NOMO-1 treated with dmso at 0.1 percent for 144 hours (cell line): ENCODE measurements at regions not wholly inside any gene's neighbourhood (a gene's known extent, or its start where the extent isn't known, plus 50 kb on each side); places are given as distances from the start of the nearest gene placed in this dataset.
"Not testable (repeated sequence)": the region's sequence is repeated elsewhere in the genome, so short reads cannot be mapped to it uniquely, and the experiment has no call there.

ENCODE experiments used
- DNase-seq: peaks from one replicate; lab custom pipeline; 2025; ENCODE audit not compliant: unreplicated experiment; lab: John Stamatoyannopoulos, UW

GRCh38 chr14:61602003-61602732 is 93.1 kb upstream of the HIF1A start:
- peak; percentile 76 for DNase-seq

- no peak for DNase-seq
Observed at GRCh38 chr14:61602733-61603077, 92.6 kb upstream of the HIF1A start.

- peak; percentile 62 for DNase-seq
Observed at GRCh38 chr14:61603736-61604135, 91.6 kb upstream of the HIF1A start.

GRCh38 chr14:61607570-61608244 is 87.6 kb upstream of the HIF1A start:
- no peak for DNase-seq

- no peak for DNase-seq
Observed at GRCh38 chr14:61608245-61609165, 86.8 kb upstream of the HIF1A start.

- no peak for DNase-seq
Observed at GRCh38 chr14:61609191-61609843, 86.0 kb upstream of the HIF1A start.

GRCh38 chr14:61609884-61610283 is 85.4 kb upstream of the HIF1A start:
- DNase-seq: no peak

- no peak for DNase-seq
Observed at GRCh38 chr14:61610900-61611299, 84.4 kb upstream of the HIF1A start.

- DNase-seq: no peak
Observed at GRCh38 chr14:61611880-61612630, 83.3 kb upstream of the HIF1A start.

GRCh38 chr14:61613006-61613405 is 82.3 kb upstream of the HIF1A start:
- DNase-seq: not testable (repeated sequence)

- no peak for DNase-seq
Observed at GRCh38 chr14:61614693-61615092, 80.6 kb upstream of the HIF1A start.

- DNase-seq: no peak
Observed at GRCh38 chr14:61615743-61616523, 79.4 kb upstream of the HIF1A start.

GRCh38 chr14:61616524-61617185 is 78.7 kb upstream of the HIF1A start:
- no peak for DNase-seq

GRCh38 chr14:61618448-61618847 is 76.9 kb upstream of the HIF1A start:
- DNase-seq: no peak

- no peak for DNase-seq
Observed at GRCh38 chr14:61619494-61619893, 75.8 kb upstream of the HIF1A start.

- no peak for DNase-seq
Observed at GRCh38 chr14:61620130-61620946, 75.0 kb upstream of the HIF1A start.

GRCh38 chr14:61621444-61621843 is 73.9 kb upstream of the HIF1A start:
- DNase-seq: no peak

- DNase-seq: no peak
Observed at GRCh38 chr14:61622051-61622450, 73.3 kb upstream of the HIF1A start.
